ENCODE measurements at regions not wholly inside any gene's neighbourhood (a gene's known extent, or its start where the extent isn't known, plus 50 kb on each side); places are given as distances from the start of the nearest gene placed in this dataset.

- H3K9me3 Mint-ChIP-seq, result peaks cover 21% of the 10 kb centered on the region
- H3K27me3 Mint-ChIP-seq (ENCODE audit: insufficient read depth), result no peaks in the 10 kb centered on the region
- no peaks in the 10 kb centered on the region for H3K36me3 Mint-ChIP-seq (ENCODE audit: low read depth)
- DNase-seq, result no peak
- no peaks in the 10 kb centered on the region for H3K4me1 Mint-ChIP-seq (ENCODE audit: low read depth)
- TF ChIP-seq, protein P1, sequence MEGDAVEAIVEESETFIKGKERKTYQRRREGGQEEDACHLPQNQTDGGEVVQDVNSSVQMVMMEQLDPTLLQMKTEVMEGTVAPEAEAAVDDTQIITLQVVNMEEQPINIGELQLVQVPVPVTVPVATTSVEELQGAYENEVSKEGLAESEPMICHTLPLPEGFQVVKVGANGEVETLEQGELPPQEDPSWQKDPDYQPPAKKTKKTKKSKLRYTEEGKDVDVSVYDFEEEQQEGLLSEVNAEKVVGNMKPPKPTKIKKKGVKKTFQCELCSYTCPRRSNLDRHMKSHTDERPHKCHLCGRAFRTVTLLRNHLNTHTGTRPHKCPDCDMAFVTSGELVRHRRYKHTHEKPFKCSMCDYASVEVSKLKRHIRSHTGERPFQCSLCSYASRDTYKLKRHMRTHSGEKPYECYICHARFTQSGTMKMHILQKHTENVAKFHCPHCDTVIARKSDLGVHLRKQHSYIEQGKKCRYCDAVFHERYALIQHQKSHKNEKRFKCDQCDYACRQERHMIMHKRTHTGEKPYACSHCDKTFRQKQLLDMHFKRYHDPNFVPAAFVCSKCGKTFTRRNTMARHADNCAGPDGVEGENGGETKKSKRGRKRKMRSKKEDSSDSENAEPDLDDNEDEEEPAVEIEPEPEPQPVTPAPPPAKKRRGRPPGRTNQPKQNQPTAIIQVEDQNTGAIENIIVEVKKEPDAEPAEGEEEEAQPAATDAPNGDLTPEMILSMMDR (IDR thresholded peaks at IDR 0.05), result no peak
- H3K4me3 Mint-ChIP-seq, result no peak overlapping the region
- H3K27ac Mint-ChIP-seq, result no peak overlapping the region
These were observed 328.7 kb downstream of the GABRG1 start for GRCh38 chr4:45795135-45795534.

- no peaks in the 10 kb centered on the region for H3K36me3 Mint-ChIP-seq (ENCODE audit: low read depth)
- H3K4me1 Mint-ChIP-seq (ENCODE audit: low read depth), result no peaks in the 10 kb centered on the region
- TF ChIP-seq, protein P1 (IDR thresholded peaks at IDR 0.05), result no peak
- no peak for DNase-seq
- H3K27me3 Mint-ChIP-seq (ENCODE audit: insufficient read depth), result no peaks in the 10 kb centered on the region; the same call in 1 of the 2 replicates
- no peak overlapping the region for H3K27ac Mint-ChIP-seq
- no peak overlapping the region for H3K4me3 Mint-ChIP-seq
- H3K9me3 Mint-ChIP-seq, result peaks cover 36% of the 10 kb centered on the region
These were observed 345.3 kb downstream of the GABRG1 start for GRCh38 chr4:45778514-45778913.

GRCh38 chr4:45776146-45776545, 347.7 kb downstream of the GABRG1 start:
- Mint-ChIP-seq H3K27me3 (ENCODE audit: insufficient read depth) (no peaks in the 10 kb centered on the region; the same call in 1 of the 2 replicates), H3K4me3 (no peak overlapping the region), H3K36me3 (ENCODE audit: low read depth) (no peaks in the 10 kb centered on the region), H3K27ac (no peak overlapping the region), H3K9me3 (peaks cover 34% of the 10 kb centered on the region), H3K4me1 (ENCODE audit: low read depth) (no peaks in the 10 kb centered on the region)
- TF ChIP-seq, protein P1 (IDR thresholded peaks at IDR 0.05), result no peak
- no peak for DNase-seq

- H3K36me3 Mint-ChIP-seq (ENCODE audit: low read depth), result no peaks in the 10 kb centered on the region
- no peaks in the 10 kb centered on the region for H3K27me3 Mint-ChIP-seq (ENCODE audit: insufficient read depth)
- H3K27ac Mint-ChIP-seq, result no peak overlapping the region
- no peak overlapping the region for H3K4me3 Mint-ChIP-seq
- H3K4me1 Mint-ChIP-seq (ENCODE audit: low read depth), result no peaks in the 10 kb centered on the region
- H3K9me3 Mint-ChIP-seq, result peaks cover 4% of the 10 kb centered on the region; the same call in 1 of the 2 replicates
- DNase-seq, result no peak
- TF ChIP-seq, protein P1 (IDR thresholded peaks at IDR 0.05), result no peak
These were observed 352.9 kb downstream of the GABRG1 start for GRCh38 chr4:45770958-45771357.

- H3K9me3 Mint-ChIP-seq, result peaks cover 33% of the 10 kb centered on the region
- TF ChIP-seq, protein P1 (IDR thresholded peaks at IDR 0.05), result no peak
- H3K4me1 Mint-ChIP-seq (ENCODE audit: low read depth), result no peaks in the 10 kb centered on the region
- H3K27me3 Mint-ChIP-seq (ENCODE audit: insufficient read depth), result no peaks in the 10 kb centered on the region
- no peaks in the 10 kb centered on the region for H3K36me3 Mint-ChIP-seq (ENCODE audit: low read depth)
- no peak overlapping the region for H3K27ac Mint-ChIP-seq
- no peak overlapping the region for H3K4me3 Mint-ChIP-seq
- no peak for DNase-seq
These were observed 358.3 kb downstream of the GABRG1 start for GRCh38 chr4:45765521-45765920.

Data from HFFc6 (cell line).